H7 (cell line): ENCODE measurements at regions not wholly inside any gene's neighbourhood (a gene's known extent, or its start where the extent isn't known, plus 50 kb on each side); places are given as distances from the start of the nearest gene placed in this dataset.
"Not testable (repeated sequence)": the region's sequence is repeated elsewhere in the genome, so short reads cannot be mapped to it uniquely, and the experiment has no call there.

Experiments used
- DNase-seq: peaks from one replicate; pipeline ENCODE4 v3.0.0; 2012
- H3K27me3 ChIP-seq: 2 replicates; pipeline ENCODE4 v1.6.0; 2011; ENCODE audit warnings: mild to moderate bottlenecking, low read length; ENCODE audit not compliant: control insufficient read depth, insufficient read depth
- H3K36me3 ChIP-seq: replicated peaks from 2 replicates; pipeline ENCODE4 v1.5.1; 2011; ENCODE audit warnings: low read length; ENCODE audit not compliant: control insufficient read depth, insufficient read depth
- H3K4me3 ChIP-seq: 2 replicates; pipeline ENCODE4 v1.5.1; 2011; ENCODE audit warnings: low read depth, mild to moderate bottlenecking, control low read depth, low read length, moderate library complexity; ENCODE audit not compliant: insufficient read depth

DNA sequence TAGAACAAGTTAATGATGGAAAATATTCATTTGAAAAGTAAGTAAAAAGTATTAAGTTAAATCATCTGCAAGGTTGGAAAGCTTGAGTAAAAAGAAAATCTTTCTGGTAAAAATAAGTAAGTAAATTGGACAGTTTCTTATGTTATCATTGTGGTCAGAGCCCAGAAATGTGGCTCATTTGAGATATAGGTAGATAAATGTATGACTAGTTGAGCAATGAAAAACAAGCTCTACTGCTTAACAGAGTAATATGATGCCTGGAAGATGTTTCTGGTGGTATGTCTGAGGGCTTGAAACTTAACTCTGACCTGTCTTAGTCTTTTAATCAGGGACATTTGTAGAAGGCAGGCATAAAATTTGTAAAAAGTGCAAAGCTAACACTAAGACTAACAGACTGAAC, 444.0 kb downstream of the MFSD1 start:
- Histone ChIP-seq H3K27me3 (no peaks in the 10 kb centered on the region), H3K36me3 (no peaks in the 10 kb centered on the region), H3K4me3 (no peak overlapping the region)
- DNase-seq: no peak

GRCh38 chr3:159246385-159246784, 444.5 kb downstream of the MFSD1 start:
- no peak for DNase-seq
- Histone ChIP-seq H3K4me3 (no peak overlapping the region), H3K36me3 (no peaks in the 10 kb centered on the region), H3K27me3 (no peaks in the 10 kb centered on the region)

DNA sequence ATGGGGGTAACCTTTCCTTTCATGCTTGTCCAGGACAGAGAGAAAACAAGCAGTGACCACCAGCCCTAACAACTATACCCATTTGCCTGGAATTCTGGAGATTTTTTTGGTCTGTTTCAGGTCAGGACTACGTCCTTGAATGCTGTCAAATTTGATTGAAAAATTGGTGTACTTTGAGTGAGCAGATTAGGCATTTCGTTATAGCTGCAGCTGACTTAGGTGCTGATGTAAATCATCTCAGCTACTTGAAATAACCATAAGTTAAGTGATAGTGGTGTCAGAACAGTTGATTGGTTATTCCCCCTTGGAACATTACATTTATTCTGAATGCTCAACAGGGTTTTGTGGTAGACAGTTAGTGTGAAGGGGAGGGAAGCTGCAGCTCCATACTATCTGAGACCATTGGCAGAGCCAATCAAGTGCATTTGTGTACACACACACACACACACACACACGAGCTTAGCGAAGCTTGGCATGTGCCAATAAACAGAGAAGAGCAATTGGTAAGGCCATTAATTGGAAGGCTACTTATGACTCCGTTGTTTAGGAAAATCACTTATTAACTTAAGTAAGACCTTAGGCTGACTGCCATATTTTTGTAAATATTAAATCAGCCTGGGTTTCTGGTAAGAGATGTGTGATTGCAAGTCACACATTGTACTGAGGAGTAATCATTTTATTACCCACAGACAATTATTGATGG, 447.8 kb downstream of the MFSD1 start:
- Histone ChIP-seq H3K36me3 (no peaks in the 10 kb centered on the region), H3K4me3 (no peak overlapping the region), H3K27me3 (no peaks in the 10 kb centered on the region)
- DNase-seq: no peak

DNA sequence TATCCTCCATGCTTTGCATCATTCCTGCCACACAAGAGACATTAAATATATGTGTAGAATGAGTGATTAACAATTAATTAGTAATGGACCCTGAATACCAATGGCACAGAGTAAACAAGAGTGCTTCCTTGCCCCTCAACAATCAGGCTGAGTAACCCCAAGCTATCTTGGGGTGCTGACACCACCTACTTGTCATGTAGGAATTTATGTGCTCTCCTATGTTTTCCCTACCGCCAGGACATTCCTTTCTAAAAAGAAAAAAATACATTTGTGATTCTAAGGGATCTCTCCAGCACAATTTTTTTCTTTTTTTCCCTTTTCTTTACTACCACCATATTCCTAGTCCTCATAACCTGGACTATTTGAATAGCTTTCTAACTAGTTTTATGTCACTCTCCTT, 449.1 kb downstream of the MFSD1 start:
- no peak for DNase-seq
- Histone ChIP-seq H3K27me3 (no peaks in the 10 kb centered on the region), H3K4me3 (no peak overlapping the region), H3K36me3 (no peaks in the 10 kb centered on the region)

- Histone ChIP-seq H3K27me3 (no peaks in the 10 kb centered on the region), H3K4me3 (no peak overlapping the region), H3K36me3 (no peaks in the 10 kb centered on the region)
- no peak for DNase-seq
Measured at GRCh38 chr3:159252274-159252673, 450.4 kb downstream of the MFSD1 start.

GRCh38 chr3:159252772-159253384, 451.0 kb downstream of the MFSD1 start:
- no peaks in the 10 kb centered on the region for H3K36me3 ChIP-seq
- DNase-seq: peak; percentile 30
- no peak overlapping the region for H3K4me3 ChIP-seq
- H3K27me3 ChIP-seq: no peaks in the 10 kb centered on the region

DNA sequence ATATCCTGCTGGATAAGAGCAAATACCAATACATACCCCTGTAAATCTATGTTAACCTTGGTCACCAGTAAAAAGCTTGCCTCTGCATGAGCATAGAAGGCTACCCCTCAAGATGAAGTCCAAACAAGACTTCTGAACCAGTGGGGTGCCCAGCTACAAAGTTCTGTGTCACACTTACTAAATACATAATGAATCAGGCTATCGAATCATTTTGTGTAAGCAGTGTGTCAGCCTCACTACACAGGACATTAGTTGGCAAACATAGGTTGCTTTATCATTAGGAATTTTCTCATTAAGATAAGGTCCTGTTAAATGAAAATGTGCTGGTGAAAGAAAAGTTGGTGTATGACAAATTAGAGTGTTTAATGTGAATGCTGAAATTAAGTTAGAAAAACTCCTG, 452.0 kb downstream of the MFSD1 start:
- DNase-seq: no peak
- Histone ChIP-seq H3K4me3 (no peak overlapping the region), H3K36me3 (no peaks in the 10 kb centered on the region), H3K27me3 (no peaks in the 10 kb centered on the region)

DNA sequence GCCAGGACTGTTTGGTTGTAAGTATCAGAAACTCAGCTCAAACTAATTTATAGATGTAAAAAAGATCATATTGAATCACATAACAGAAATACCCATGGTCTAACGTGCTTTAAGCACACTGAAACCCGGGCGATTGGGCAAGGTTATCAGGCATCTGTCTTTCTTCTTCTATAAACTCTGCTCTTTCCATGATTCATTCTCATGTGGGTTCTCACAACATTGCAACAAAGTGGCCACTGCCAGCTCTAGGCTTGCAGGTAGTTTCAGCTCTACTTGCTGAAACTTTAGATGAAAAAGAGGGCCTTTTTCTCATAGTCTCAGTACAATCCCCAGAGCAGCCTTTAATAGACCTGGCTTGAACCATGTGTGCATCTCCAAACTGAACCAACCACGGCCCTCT, 456.1 kb downstream of the MFSD1 start:
- Histone ChIP-seq H3K4me3 (no peak overlapping the region), H3K27me3 (no peaks in the 10 kb centered on the region)
- DNase-seq: no peak

GRCh38 chr3:159258934-159259333, 457.1 kb downstream of the MFSD1 start:
- no peak for DNase-seq
- no peaks in the 10 kb centered on the region for H3K36me3 ChIP-seq
- H3K27me3 ChIP-seq: no peaks in the 10 kb centered on the region
- no peak overlapping the region for H3K4me3 ChIP-seq

More for the DNA sequence above, 456.1 kb downstream of the MFSD1 start:
- H3K36me3 ChIP-seq: no peaks in the 10 kb centered on the region

- Histone ChIP-seq H3K36me3 (no peaks in the 10 kb centered on the region), H3K27me3 (no peaks in the 10 kb centered on the region), H3K4me3 (no peak overlapping the region)
- DNase-seq: peak; percentile 24
Measured at GRCh38 chr3:159260049-159260662, 458.3 kb downstream of the MFSD1 start.

GRCh38 chr3:159261333-159261732, 459.5 kb downstream of the MFSD1 start:
- H3K27me3 ChIP-seq, DNase-seq, H3K36me3 ChIP-seq, H3K4me3 ChIP-seq: not testable (repeated sequence)

GRCh38 chr3:159263750-159264553, 462.1 kb downstream of the MFSD1 start:
- Histone ChIP-seq H3K4me3 (no peak overlapping the region), H3K27me3 (no peaks in the 10 kb centered on the region), H3K36me3 (no peaks in the 10 kb centered on the region)
- peak; percentile 15 for DNase-seq

DNA sequence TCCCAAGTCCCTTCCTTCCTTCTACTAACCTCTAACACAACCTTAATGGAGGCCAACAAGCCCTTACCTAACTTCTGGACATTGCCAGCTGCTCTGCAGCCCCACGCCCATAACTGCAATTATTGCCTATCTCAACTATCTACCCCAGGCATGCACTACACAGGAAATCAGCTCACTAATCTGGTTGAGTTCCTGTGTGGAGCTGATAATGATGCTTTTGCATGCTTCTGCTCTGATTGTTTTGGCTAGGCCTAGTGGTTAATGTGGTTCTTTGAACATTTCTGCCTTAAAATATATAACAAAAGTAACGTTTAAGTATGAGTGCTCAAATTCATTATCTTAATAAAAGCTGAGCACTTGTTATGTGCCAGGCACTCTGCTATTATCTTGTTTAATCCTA, 463.9 kb downstream of the MFSD1 start:
- Histone ChIP-seq H3K4me3 (no peak overlapping the region), H3K27me3 (no peaks in the 10 kb centered on the region), H3K36me3 (no peaks in the 10 kb centered on the region)
- DNase-seq: no peak

- peak; percentile 49 for DNase-seq
- Histone ChIP-seq H3K27me3 (no peaks in the 10 kb centered on the region), H3K36me3 (no peaks in the 10 kb centered on the region), H3K4me3 (no peak overlapping the region)
Measured at GRCh38 chr3:159266779-159267178, 464.9 kb downstream of the MFSD1 start.
